HUDEP-2 (cell line): ENCODE measurements at regions not wholly inside any gene's neighbourhood (a gene's known extent, or its start where the extent isn't known, plus 50 kb on each side); places are given as distances from the start of the nearest gene placed in this dataset.
"Not testable (repeated sequence)": the region's sequence is repeated elsewhere in the genome, so short reads cannot be mapped to it uniquely, and the experiment has no call there.

Experiments used
- DNase-seq, 76 experiments: peaks; one replicate each; lab custom pipeline; 2025; ENCODE audit not compliant: unreplicated experiment in 76 of 76; lab: John Stamatoyannopoulos, UW

DNA sequence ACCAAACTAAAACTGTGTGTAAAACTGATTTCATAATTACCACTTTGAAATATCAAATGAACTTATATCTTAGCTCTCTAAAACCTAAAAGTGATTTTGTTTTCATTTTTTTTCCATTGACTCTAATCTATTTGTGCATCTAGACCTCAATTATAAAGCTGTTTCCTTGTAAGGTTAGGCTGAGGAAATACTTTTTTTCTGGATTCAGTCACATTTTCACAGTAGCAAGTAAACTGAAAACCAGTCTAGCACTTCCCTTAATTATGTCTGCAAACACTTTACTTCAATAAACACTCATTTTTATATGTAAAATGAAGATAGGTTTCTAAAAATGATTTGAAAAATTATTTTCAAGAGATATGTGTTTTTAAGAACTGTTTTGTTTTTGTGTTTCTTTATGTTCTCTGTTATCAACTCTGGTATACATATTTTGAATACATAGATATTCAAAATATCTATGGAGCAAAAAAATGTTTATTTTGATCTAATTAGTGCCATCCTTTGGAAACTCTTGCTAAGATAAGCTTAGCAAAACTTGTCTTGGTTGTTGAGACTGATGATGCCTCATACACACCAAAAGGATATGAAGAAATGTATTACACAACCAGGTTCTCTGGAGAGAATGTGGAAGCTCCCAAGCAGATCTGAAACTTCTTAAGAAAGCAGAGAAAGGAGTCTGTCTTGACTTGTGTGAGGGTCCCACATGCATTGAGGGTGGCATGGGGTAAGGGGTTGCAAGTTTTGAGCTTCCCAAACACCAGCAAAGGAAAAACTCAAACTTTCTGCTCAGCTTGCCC, 1887.4 kb downstream of the PCDH9 start:
- DNase-seq = no peak

DNA sequence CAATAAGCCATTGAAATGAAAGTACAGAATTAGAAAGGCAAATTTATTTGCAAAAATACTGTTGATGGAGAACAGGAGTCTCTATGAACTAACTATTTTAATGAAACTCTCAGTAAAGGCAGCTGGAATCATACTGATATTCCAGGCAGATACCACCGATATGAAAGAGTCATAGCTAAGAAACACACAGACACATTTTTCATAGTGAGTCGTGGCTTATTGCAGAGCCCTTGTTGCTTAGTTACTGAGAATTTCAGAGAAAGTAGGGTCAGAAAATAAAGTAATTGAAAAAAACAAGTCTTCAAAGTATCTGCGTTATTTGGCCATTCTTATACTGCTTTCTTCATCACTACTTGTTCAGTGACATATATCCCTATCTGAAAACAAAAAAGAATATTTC, 1890.9 kb downstream of the PCDH9 start:
- no peak for DNase-seq

DNA sequence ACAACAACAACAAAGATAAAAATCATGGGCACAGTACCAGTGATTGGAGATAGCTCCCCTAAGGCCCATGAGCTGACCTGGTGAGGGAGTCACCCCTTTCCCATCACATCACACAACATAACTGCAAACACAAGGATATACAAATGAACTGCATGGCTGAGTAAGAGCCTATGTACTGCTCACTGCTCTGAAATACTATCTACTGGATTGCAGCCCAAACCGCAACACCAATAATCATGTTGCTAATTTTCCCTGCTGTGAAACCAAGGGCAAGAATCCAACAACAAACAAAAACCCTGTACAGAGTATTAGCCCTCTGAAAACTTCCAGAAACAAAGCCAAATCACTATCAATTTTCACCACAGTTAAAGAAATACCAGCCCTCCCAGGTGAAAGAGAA, 1893.2 kb downstream of the PCDH9 start:
- DNase-seq = peak in 3 of 76 experiments; percentile 2 to 37 (median 4)

DNA sequence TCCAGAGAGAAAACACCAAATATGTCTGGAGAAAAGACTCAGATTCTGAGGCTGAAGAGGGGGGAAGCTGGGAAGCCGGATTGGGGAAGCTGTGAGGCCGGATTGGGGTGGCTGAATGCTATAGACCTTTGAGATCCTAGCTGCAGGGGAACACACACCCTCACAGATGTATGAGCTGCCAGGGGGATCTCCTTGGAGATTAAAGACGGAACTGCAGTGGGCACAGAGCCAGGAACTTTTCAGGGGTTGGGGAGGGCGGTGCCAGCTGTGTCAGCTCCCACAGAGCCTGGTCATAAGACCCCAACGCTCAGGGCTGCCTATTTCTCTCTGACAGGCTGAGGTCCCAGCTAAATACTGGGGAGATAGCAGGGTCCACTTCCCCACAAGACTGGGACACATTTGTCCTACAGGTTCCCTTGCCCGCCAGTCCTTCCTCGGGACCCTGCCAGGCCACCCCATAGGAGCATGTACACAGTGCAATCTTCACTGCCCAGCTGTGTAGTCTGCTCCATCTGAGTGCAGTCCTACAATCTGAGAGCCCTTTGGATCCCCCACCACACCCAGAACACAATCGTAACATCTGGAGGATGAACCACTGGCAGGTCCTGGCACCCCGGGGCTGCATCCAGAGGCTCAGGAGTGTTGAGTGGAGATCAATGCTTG, 1893.9 kb downstream of the PCDH9 start:
- peak in 3 of 76 experiments; percentile 3 to 11 (median 10) for DNase-seq

DNA sequence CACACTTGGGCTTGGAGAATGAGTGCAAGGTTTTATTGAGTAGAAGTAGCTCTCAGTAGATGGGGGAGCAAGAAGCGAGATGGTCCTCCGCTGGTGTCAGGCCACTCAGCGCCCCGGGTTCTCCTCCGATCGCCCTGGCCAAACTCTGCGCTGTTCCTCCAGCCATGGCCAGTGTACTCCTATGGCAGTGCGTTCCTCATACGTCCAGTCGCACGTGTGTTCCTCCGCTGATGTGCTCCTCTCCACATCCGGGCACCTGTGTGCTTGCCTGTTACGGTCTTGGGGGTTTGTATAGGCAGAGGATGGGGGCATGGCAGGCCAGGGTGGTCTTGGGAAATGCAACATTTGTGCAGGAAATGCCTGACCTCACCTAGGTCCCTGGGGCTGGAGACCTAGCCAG, 1899.4 kb downstream of the PCDH9 start:
- no peak for DNase-seq

DNA sequence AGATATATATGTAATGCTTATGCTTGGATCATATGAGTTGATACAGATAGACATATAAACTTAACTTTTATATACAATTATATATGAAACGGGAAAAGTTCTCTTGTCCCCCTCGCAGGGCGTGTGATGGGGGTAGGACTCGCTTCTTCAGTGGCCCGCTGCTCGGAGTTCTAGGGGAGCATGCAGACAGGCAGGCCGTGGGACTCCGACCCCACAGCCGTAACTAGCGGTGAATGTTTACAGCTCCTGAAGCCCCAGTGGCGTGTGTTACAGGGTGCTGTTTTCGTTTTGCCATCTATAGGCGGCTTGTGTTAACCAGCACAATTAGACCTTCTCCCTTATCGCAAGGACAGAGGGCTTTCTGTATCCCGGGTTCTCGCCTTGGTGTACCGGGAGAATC, 1899.8 kb downstream of the PCDH9 start:
- DNase-seq = no peak

DNA sequence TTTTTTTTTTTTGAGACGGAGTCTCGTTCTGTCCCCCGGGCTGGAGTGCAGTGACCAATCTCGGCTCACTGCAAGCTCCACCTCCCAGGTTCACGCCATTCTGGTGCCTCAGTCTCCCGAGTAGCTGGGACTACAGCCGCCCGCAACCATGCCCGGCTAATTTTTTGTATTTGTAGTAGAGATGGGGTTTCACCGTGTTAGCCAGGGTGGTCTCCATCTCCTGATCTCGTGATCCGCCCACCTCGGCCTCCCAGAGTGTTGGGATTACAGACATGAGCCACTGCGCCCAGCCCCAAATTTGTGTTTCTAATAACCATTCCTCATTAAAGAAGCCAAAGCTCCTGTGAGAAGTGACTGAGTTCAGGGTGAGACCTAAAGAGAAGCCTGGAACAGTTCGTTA, 1906.9 kb downstream of the PCDH9 start:
- DNase-seq = not testable (repeated sequence)

DNA sequence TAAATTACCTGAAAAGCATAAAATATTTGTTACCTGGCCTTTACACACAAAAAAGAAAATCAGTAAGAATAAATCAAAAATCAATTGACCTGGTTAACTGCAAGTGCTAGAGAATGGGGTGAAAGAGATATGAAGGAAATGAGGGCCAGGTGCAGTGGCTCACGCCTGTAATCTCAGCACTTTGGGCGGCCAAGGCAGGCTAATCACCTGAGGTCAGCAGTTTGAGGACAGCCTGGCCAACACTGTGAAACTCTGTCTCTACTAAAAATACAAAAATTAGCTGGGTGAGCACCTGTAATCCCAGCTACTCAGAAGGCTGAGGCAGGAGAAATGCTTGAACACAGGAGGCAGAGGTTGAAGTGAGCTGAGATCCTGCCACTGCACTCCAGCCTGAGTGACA, 1908.7 kb downstream of the PCDH9 start:
- DNase-seq = not testable (repeated sequence)

DNA sequence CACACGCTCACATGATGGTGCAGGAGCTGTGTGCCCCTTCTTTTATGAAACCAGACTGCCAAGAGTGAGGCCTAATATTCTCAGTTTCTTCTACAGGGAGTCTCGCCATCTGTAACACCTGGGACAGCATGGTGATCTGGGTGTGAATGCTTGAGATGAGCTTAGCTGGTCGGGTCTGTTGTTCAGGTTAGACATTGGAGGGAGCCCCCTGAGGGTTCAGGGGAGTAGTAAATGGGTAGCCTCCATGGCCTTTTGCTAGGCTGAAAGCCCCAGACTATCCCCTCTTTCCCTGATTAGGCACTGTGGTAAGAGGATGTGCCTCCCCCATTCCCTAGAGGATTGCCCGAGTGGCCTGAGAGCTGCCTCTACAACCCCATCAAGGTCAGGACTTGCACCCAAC, 1916.1 kb downstream of the PCDH9 start:
- DNase-seq = no peak

DNA sequence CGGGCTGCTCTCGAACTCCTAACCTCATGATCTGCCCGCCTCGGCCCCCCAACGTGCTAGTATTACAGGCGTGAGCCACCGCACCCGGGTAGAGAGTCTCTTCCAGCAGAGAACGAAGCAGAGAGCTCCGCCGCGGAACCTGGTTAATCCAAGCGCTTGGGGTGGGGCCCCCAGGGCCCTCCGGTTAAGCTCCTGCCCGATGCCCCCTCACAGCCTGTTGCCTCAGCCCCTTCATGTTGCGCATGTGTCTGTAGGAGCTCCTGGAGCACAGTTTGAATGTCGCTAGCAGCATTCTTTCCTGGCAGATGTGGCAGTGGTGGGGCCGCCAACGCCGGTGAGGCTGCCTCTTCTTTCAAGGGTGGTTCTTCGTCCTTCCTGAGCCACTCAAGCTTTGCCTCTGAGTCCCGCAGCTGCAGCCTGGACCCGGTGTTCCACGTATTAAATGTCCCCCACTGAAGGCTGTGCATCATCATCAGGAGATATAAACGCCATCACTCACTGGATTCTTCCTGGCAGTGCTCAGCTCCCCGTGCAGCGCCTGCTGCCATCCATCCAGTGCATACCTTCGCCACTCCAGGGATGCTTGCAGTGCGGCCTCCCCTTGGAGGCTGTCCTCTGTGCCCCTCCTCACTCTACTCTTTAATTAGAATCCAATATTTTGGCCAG, 1919.3 kb downstream of the PCDH9 start:
- no peak for DNase-seq

DNA sequence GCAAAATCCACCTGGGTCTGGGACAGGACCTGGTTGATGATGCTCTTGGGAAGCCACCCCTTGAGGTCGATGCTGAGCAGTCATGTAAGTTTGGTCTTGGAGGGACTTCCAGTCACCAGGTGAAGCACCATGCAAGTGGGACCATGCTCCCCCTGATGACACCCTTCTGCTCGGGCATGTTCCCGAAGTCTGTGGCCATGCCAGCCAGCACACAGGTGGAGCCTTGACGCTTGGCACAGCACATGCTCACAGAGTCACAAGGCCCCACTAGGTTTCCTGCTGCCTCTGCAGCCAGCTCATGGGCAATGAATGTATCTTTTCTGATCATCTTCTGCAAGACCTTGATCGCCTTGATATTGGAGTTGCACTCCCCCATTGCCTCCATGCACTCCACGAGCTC, 1920.2 kb downstream of the PCDH9 start:
- DNase-seq = no peak

DNA sequence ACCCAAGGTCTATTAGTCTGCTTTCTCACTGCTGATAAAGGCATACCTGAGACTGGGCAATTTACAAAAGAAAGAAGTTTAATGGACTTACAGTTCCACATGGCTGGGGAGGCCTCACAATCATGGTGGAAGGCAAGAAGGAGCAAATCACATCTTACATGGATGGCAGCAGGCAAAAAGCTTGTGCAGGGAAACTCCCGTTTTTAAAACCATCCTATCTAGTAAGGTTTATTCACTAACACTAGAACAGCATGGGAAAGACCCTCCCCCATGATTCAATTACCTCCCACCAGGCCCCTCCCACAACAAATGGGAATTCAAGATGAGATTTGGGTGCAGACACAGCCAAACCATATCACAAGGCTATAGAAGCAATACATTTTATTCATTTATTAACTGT, 1921.4 kb downstream of the PCDH9 start:
- not testable (repeated sequence) for DNase-seq

DNA sequence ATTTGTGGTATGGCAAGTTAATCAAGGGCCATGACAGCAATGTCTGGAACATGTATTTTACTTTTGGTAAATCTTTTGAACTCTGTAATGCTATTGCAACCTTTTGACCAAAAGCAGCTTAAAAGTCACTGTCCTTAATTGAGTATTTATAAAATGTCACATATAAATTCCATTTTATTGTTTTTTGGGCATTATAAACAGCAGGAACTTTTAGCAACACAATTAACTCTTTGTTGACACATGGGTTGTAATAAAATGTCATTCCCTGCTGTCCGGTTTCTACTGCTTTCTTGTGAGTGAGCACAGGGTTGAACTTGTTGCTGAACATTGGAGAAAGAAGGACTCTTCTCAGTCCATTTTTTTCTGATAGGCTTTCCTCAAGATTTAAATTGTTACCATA, 1923.1 kb downstream of the PCDH9 start:
- DNase-seq = no peak

DNA sequence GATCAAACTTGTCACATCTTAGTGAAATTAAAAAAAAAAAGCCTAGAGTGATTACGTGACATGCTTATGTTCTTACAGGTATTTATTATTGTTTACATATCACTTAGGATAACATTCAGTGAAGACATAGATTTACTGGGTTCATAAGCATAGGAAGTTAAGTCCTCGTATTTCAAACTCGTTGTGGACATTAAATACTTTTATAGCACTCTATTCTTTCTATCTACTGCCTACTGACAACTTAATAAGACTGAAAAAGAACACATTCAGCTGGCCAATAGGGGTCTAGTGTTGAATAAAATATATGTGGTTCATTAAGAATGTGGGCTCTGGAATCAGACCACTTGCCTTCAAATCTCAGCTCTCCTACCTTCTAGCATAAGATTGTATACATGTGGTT, 1927.4 kb downstream of the PCDH9 start:
- DNase-seq = no peak

DNA sequence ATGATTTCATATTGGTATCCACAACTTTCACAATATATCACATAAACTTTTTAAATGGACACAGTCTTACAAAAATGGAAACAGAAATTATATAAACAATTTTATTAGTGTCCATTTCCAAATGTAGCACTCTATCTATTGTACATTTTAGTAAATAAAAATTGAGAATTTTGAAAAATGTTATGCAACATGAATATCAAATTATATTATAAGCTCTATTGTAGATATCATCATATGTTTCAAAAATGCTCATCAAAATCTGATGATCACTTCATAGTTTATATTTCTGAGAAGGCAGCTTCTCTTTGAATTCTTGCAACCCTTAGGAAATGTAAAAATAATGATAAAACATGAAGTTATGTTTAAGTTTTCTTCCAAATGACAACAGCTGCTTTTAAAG, 1928.6 kb downstream of the PCDH9 start:
- no peak for DNase-seq

DNA sequence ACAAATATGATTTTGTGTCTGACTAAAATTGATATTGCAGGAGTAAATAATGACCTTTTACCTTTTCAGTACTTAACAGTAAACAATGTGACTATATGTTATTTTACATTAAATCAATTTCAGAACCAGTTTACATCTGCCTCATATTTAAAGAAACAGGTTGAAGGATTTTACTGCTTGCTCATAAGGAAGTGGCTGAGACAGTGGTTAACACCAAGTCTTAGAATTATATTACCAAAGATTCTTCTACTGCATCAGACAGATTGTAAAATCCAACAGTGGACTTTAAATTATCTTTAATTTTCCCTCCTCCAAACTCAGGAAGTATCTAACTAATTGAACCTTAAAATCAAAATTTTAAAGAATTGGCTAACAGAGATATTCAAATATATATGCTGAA, 1929.9 kb downstream of the PCDH9 start:
- no peak for DNase-seq

DNA sequence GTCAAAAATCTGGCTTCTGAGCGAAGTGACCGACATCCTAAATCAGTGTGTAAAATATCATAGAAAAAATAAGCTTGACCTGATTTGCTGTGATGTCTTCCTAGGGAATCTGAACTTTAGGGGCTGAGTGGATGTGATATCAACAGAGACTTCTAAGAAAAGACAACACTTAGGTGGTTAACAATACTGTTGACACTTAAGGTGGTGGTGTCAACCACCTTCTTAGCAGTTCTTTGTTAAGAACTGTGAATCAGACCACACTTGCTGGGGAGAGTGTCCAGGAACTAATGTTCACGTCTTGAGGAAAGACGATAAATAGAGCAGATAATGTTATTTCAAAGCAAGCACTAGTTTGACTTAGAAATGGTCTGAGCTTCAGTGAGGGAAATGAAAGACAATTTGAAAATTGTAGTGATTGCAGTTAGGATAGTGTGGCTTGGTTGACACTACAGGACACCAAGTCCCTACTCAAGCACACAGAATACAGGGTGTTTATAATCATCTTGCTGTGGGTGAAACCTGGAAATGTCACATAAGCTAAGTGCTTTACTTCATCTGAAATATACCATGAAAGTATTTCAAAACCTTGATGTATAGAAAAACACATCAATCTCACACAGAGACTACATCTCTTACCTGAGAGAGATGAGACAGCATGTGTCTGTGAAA, 1936.5 kb downstream of the PCDH9 start:
- no peak for DNase-seq

DNA sequence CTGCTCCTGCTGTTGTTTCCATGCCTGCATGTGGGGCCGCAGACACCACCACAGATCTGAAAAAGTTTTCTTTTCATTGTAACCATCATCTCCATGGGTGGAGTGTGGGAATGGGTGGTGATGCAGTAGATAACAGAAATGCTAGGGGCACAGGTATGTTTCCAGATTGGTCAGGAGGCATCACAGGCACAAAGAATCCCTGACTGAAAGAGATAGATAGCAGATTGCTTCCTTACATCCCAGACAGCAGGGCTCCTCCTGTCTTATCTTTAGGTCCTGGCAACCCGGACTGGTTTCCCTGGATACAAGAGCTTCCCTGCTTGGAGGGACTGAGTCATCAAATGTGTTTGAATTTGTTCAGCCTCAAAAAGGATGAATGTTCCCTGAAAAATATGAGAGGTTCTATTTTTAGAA, 1937.6 kb downstream of the PCDH9 start:
- no peak for DNase-seq

DNA sequence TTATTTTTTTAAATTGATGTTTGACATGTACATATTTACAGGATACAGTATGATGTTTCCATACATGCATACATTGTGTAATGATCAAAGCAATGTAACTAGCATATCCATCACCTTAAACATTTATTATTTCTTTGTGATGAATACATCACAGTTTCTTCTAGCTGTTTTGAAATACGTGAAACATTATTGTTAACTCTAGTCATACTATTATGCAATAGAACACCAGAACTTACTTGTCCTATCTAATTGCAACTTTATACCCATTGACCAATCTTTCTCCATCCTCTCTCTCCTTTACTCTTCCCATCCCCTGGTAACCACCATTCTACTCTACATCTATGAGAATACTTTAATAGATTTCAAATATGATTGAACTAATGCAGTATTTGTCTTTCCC, 1942.7 kb downstream of the PCDH9 start:
- no peak for DNase-seq

DNA sequence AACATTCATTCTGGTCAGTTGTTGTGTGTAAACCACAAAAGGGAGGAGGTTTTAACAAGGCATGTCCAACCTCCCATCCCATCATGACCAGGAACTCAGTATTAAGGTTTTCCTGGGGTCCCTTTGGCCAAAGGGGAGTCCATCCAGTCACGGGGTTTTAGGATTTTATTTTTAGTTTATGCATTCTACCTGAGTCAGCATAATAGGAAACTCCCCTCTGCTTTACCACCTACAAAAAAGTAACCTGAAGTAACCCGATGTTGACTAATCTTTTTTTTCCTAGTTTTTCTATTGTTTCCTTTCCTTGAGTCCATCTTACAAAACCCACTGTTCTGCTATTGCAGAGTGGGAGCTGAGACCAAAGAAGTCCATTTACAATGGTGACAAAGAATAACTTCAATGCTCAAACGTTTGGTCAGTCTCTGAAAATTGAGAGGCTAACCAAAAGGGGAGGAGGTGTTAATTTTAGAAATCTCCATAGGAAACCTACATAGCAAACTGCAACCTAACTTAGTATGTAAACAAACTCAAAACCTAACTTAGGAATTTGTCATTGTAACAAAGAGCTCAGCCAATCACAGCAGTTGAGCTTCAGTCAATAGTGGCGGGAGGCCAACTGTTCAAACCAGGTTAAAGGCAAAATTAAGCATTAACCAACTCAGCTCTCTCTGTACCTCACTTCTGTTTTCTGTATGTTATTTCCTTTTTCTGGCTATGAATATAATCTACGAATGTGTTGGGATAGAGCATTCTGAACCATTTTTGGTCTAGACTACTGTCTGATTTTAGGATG, 1954.1 kb downstream of the PCDH9 start:
- DNase-seq = no peak

DNA sequence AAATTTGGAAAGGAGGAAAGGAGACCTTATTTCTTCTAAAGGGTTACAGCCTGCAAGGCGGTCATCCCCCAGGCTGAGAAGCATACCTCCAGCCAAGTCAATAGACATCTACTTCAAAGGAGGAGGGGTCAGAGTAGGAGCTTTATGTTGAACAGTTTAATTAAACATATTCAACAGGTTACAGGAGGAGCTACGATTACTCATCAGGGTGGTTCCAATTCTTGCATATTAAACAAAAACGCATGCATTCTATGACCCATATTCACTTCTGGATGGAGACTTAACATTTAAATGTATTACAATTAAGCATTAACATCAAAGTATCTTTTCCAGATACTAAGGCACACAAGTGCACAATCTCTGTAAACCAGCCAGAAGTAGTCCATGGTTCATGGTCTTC, 1955.0 kb downstream of the PCDH9 start:
- no peak for DNase-seq
